ENCODE measurements at regions not wholly inside any gene's neighbourhood (a gene's known extent, or its start where the extent isn't known, plus 50 kb on each side); places are given as distances from the start of the nearest gene placed in this dataset.

- H3K36me3 ChIP-seq (ENCODE audit: control insufficient read depth in 1 of 2, insufficient read depth in 2 of 2, low read length in 2 of 2): no peaks in the 10 kb centered on the region
- H3K27me3 ChIP-seq (ENCODE audit: control insufficient read depth in 1 of 2, insufficient read depth in 2 of 2, low read length in 2 of 2): no peaks in the 10 kb centered on the region
- H3K4me1 ChIP-seq (ENCODE audit: control insufficient read depth in 1 of 2, insufficient read depth in 2 of 2, low read length in 2 of 2): peaks cover 11 to 19% of the 10 kb centered on the region in 2 donors
- H3K9me3 ChIP-seq (ENCODE audit: control insufficient read depth in 1 of 2, low read length in 2 of 2): peaks cover 0 to 8% of the 10 kb centered on the region in 2 donors
- no peak overlapping the region for H3K9ac ChIP-seq (ENCODE audit: low read depth in 1 of 2, low read length in 2 of 2)
- H3K27ac ChIP-seq (ENCODE audit: low read depth, low read length): no peak overlapping the region
- H3K4me3 ChIP-seq (ENCODE audit: low read depth in 1 of 2, low read length in 2 of 2): no peak overlapping the region
Observed at GRCh38 chr14:104284636-104285507, 146.5 kb downstream of the KIF26A start.

GRCh38 chr14:104285508-104285840, 147.1 kb downstream of the KIF26A start:
- Histone ChIP-seq H3K9ac (ENCODE audit: low read depth in 1 of 2, low read length in 2 of 2) (no peak overlapping the region), H3K36me3 (ENCODE audit: control insufficient read depth in 1 of 2, insufficient read depth in 2 of 2, low read length in 2 of 2) (no peaks in the 10 kb centered on the region), H3K9me3 (ENCODE audit: control insufficient read depth in 1 of 2, low read length in 2 of 2) (peaks cover 0 to 8% of the 10 kb centered on the region in 2 donors), H3K27ac (ENCODE audit: low read depth, low read length) (no peak overlapping the region), H3K4me3 (ENCODE audit: low read depth in 1 of 2, low read length in 2 of 2) (no peak overlapping the region), H3K4me1 (ENCODE audit: control insufficient read depth in 1 of 2, insufficient read depth in 2 of 2, low read length in 2 of 2) (peaks cover 11 to 19% of the 10 kb centered on the region in 2 donors), H3K27me3 (ENCODE audit: control insufficient read depth in 1 of 2, insufficient read depth in 2 of 2, low read length in 2 of 2) (no peaks in the 10 kb centered on the region)

- Histone ChIP-seq H3K9ac (ENCODE audit: low read depth in 1 of 2, low read length in 2 of 2) (no peak overlapping the region), H3K4me3 (ENCODE audit: low read depth in 1 of 2, low read length in 2 of 2) (no peak overlapping the region), H3K27ac (ENCODE audit: low read depth, low read length) (no peak overlapping the region), H3K36me3 (ENCODE audit: control insufficient read depth in 1 of 2, insufficient read depth in 2 of 2, low read length in 2 of 2) (no peaks in the 10 kb centered on the region), H3K9me3 (ENCODE audit: control insufficient read depth in 1 of 2, low read length in 2 of 2) (peaks cover 0 to 8% of the 10 kb centered on the region in 2 donors), H3K4me1 (ENCODE audit: control insufficient read depth in 1 of 2, insufficient read depth in 2 of 2, low read length in 2 of 2) (peaks cover 11 to 19% of the 10 kb centered on the region in 2 donors), H3K27me3 (ENCODE audit: control insufficient read depth in 1 of 2, insufficient read depth in 2 of 2, low read length in 2 of 2) (no peaks in the 10 kb centered on the region)
Observed at GRCh38 chr14:104286086-104286485, 147.7 kb downstream of the KIF26A start.

- Histone ChIP-seq H3K36me3 (ENCODE audit: control insufficient read depth in 1 of 2, insufficient read depth in 2 of 2, low read length in 2 of 2) (no peaks in the 10 kb centered on the region), H3K27ac (ENCODE audit: low read depth, low read length) (no peak overlapping the region), H3K9ac (ENCODE audit: low read depth in 1 of 2, low read length in 2 of 2) (no peak overlapping the region), H3K9me3 (ENCODE audit: control insufficient read depth in 1 of 2, low read length in 2 of 2) (peaks cover 0 to 8% of the 10 kb centered on the region in 2 donors), H3K4me1 (ENCODE audit: control insufficient read depth in 1 of 2, insufficient read depth in 2 of 2, low read length in 2 of 2) (peaks cover 11 to 19% of the 10 kb centered on the region in 2 donors), H3K4me3 (ENCODE audit: low read depth in 1 of 2, low read length in 2 of 2) (no peak overlapping the region), H3K27me3 (ENCODE audit: control insufficient read depth in 1 of 2, insufficient read depth in 2 of 2, low read length in 2 of 2) (no peaks in the 10 kb centered on the region)
Observed at GRCh38 chr14:104286496-104286895, 148.1 kb downstream of the KIF26A start.

- peaks cover 0 to 8% of the 10 kb centered on the region in 2 donors for H3K9me3 ChIP-seq (ENCODE audit: control insufficient read depth in 1 of 2, low read length in 2 of 2)
- H3K27ac ChIP-seq (ENCODE audit: low read depth, low read length): no peak overlapping the region
- H3K27me3 ChIP-seq (ENCODE audit: control insufficient read depth in 1 of 2, insufficient read depth in 2 of 2, low read length in 2 of 2): no peaks in the 10 kb centered on the region
- H3K4me3 ChIP-seq (ENCODE audit: low read depth in 1 of 2, low read length in 2 of 2): no peak overlapping the region
- no peak overlapping the region for H3K9ac ChIP-seq (ENCODE audit: low read depth in 1 of 2, low read length in 2 of 2)
- H3K4me1 ChIP-seq (ENCODE audit: control insufficient read depth in 1 of 2, insufficient read depth in 2 of 2, low read length in 2 of 2): peaks cover 10 to 18% of the 10 kb centered on the region in 2 donors
- no peaks in the 10 kb centered on the region for H3K36me3 ChIP-seq (ENCODE audit: control insufficient read depth in 1 of 2, insufficient read depth in 2 of 2, low read length in 2 of 2)
Observed at GRCh38 chr14:104287301-104288009, 149.1 kb downstream of the KIF26A start.

GRCh38 chr14:104288272-104288671, 149.9 kb downstream of the KIF26A start:
- Histone ChIP-seq H3K4me1 (ENCODE audit: control insufficient read depth in 1 of 2, insufficient read depth in 2 of 2, low read length in 2 of 2) (peaks cover 5 to 10% of the 10 kb centered on the region in 2 donors), H3K9ac (ENCODE audit: low read depth in 1 of 2, low read length in 2 of 2) (no peak overlapping the region), H3K4me3 (ENCODE audit: low read depth in 1 of 2, low read length in 2 of 2) (no peak overlapping the region), H3K9me3 (ENCODE audit: control insufficient read depth in 1 of 2, low read length in 2 of 2) (peaks cover 0 to 8% of the 10 kb centered on the region in 2 donors), H3K27ac (ENCODE audit: low read depth, low read length) (no peak overlapping the region), H3K27me3 (ENCODE audit: control insufficient read depth in 1 of 2, insufficient read depth in 2 of 2, low read length in 2 of 2) (no peaks in the 10 kb centered on the region), H3K36me3 (ENCODE audit: control insufficient read depth in 1 of 2, insufficient read depth in 2 of 2, low read length in 2 of 2) (no peaks in the 10 kb centered on the region)

GRCh38 chr14:104289507-104289906, 151.1 kb downstream of the KIF26A start:
- no peak overlapping the region for H3K9ac ChIP-seq (ENCODE audit: low read depth in 1 of 2, low read length in 2 of 2)

GRCh38 chr14:104290058-104290667, 151.8 kb downstream of the KIF26A start:
- Histone ChIP-seq H3K4me1 (ENCODE audit: control insufficient read depth in 1 of 2, insufficient read depth in 2 of 2, low read length in 2 of 2) (peaks cover 6 to 7% of the 10 kb centered on the region in 2 donors), H3K4me3 (ENCODE audit: low read depth in 1 of 2, low read length in 2 of 2) (no peak overlapping the region), H3K9ac (ENCODE audit: low read depth in 1 of 2, low read length in 2 of 2) (no peak overlapping the region), H3K27ac (ENCODE audit: low read depth, low read length) (no peak overlapping the region), H3K36me3 (ENCODE audit: control insufficient read depth in 1 of 2, insufficient read depth in 2 of 2, low read length in 2 of 2) (no peaks in the 10 kb centered on the region), H3K27me3 (ENCODE audit: control insufficient read depth in 1 of 2, insufficient read depth in 2 of 2, low read length in 2 of 2) (peaks cover 0 to 3% of the 10 kb centered on the region in 2 donors), H3K9me3 (ENCODE audit: control insufficient read depth in 1 of 2, low read length in 2 of 2) (peaks cover 0 to 8% of the 10 kb centered on the region in 2 donors)

More at GRCh38 chr14:104289507-104289906, 151.1 kb downstream of the KIF26A start:
- peaks cover 0 to 8% of the 10 kb centered on the region in 2 donors for H3K9me3 ChIP-seq (ENCODE audit: control insufficient read depth in 1 of 2, low read length in 2 of 2)
- no peak overlapping the region for H3K27ac ChIP-seq (ENCODE audit: low read depth, low read length)
- no peak overlapping the region for H3K4me3 ChIP-seq (ENCODE audit: low read depth in 1 of 2, low read length in 2 of 2)
- H3K4me1 ChIP-seq (ENCODE audit: control insufficient read depth in 1 of 2, insufficient read depth in 2 of 2, low read length in 2 of 2): peaks cover 3 to 7% of the 10 kb centered on the region in 2 donors
- H3K27me3 ChIP-seq (ENCODE audit: control insufficient read depth in 1 of 2, insufficient read depth in 2 of 2, low read length in 2 of 2): peaks cover 0 to 3% of the 10 kb centered on the region in 2 donors
- no peaks in the 10 kb centered on the region for H3K36me3 ChIP-seq (ENCODE audit: control insufficient read depth in 1 of 2, insufficient read depth in 2 of 2, low read length in 2 of 2)

- peaks cover 0 to 8% of the 10 kb centered on the region in 2 donors for H3K9me3 ChIP-seq (ENCODE audit: control insufficient read depth in 1 of 2, low read length in 2 of 2)
- peaks cover 6 to 7% of the 10 kb centered on the region in 2 donors for H3K4me1 ChIP-seq (ENCODE audit: control insufficient read depth in 1 of 2, insufficient read depth in 2 of 2, low read length in 2 of 2)
- no peak overlapping the region for H3K9ac ChIP-seq (ENCODE audit: low read depth in 1 of 2, low read length in 2 of 2)
- H3K27me3 ChIP-seq (ENCODE audit: control insufficient read depth in 1 of 2, insufficient read depth in 2 of 2, low read length in 2 of 2): peaks cover 0 to 3% of the 10 kb centered on the region in 2 donors
- H3K27ac ChIP-seq (ENCODE audit: low read depth, low read length): no peak overlapping the region
- no peak overlapping the region for H3K4me3 ChIP-seq (ENCODE audit: low read depth in 1 of 2, low read length in 2 of 2)
- no peaks in the 10 kb centered on the region for H3K36me3 ChIP-seq (ENCODE audit: control insufficient read depth in 1 of 2, insufficient read depth in 2 of 2, low read length in 2 of 2)
Observed at GRCh38 chr14:104290756-104291122, 152.4 kb downstream of the KIF26A start.

Measured in duodenal mucosa (tissue), 2 donors.